ENCODE measurements at regions not wholly inside any gene's neighbourhood (a gene's known extent, or its start where the extent isn't known, plus 50 kb on each side); places are given as distances from the start of the nearest gene placed in this dataset.

GRCh38 chr3:76438971-76439370 lies 600.9 kb upstream of the ROBO2 start:
- no peak for ATAC-seq (ENCODE audit: insufficient number of reproducible peaks, low FRiP score, low read depth)
- no peak for TF ChIP-seq CTCF (IDR thresholded peaks at IDR 0.05)

GRCh38 chr3:76442374-76442915 lies 597.5 kb upstream of the ROBO2 start:
- H3K27ac ChIP-seq: no peak overlapping the region
- no peaks in the 10 kb centered on the region for H3K4me1 ChIP-seq (ENCODE audit: control insufficient read depth in 1 of 2, low read depth in 2 of 2)
- DNase-seq (ENCODE audit: low spot score) (no peak), ATAC-seq (ENCODE audit: insufficient number of reproducible peaks, low FRiP score, low read depth) (no peak)
- TF ChIP-seq CTCF (IDR thresholded peaks at IDR 0.05): no peak
- no peaks in the 10 kb centered on the region for H3K9me3 ChIP-seq
- H3K27me3 ChIP-seq (replicated peaks; ENCODE audit: insufficient read depth): no peaks in the 10 kb centered on the region
- no peaks in the 10 kb centered on the region for H3K36me3 ChIP-seq
- H3K4me3 ChIP-seq: no peak overlapping the region

More at GRCh38 chr3:76438971-76439370, 600.9 kb upstream of the ROBO2 start:
- no peaks in the 10 kb centered on the region for H3K9me3 ChIP-seq
- DNase-seq (ENCODE audit: low spot score): no peak
- no peak overlapping the region for H3K27ac ChIP-seq
- no peak overlapping the region for H3K4me3 ChIP-seq
- no peaks in the 10 kb centered on the region for H3K36me3 ChIP-seq
- no peaks in the 10 kb centered on the region for H3K27me3 ChIP-seq (replicated peaks; ENCODE audit: insufficient read depth)
- H3K4me1 ChIP-seq (ENCODE audit: control insufficient read depth in 1 of 2, low read depth in 2 of 2): no peaks in the 10 kb centered on the region

GRCh38 chr3:76456322-76456721 lies 583.6 kb upstream of the ROBO2 start:
- Histone ChIP-seq H3K27ac (no peak overlapping the region), H3K4me1 (ENCODE audit: control insufficient read depth in 1 of 2, low read depth in 2 of 2) (no peaks in the 10 kb centered on the region), H3K9me3 (no peaks in the 10 kb centered on the region), H3K4me3 (no peak overlapping the region), H3K27me3 (replicated peaks; ENCODE audit: insufficient read depth) (no peaks in the 10 kb centered on the region), H3K36me3 (no peaks in the 10 kb centered on the region)
- ATAC-seq (ENCODE audit: insufficient number of reproducible peaks, low FRiP score, low read depth): no peak
- DNase-seq (ENCODE audit: low spot score): no peak
- TF ChIP-seq CTCF (IDR thresholded peaks at IDR 0.05): no peak

- no peak for DNase-seq (ENCODE audit: low spot score)
- TF ChIP-seq CTCF (IDR thresholded peaks at IDR 0.05): no peak
- no peak for ATAC-seq (ENCODE audit: insufficient number of reproducible peaks, low FRiP score, low read depth)
- no peak overlapping the region for H3K27ac ChIP-seq
- no peaks in the 10 kb centered on the region for H3K36me3 ChIP-seq
- H3K9me3 ChIP-seq: no peaks in the 10 kb centered on the region
- H3K27me3 ChIP-seq (replicated peaks; ENCODE audit: insufficient read depth): no peaks in the 10 kb centered on the region
- no peaks in the 10 kb centered on the region for H3K4me1 ChIP-seq (ENCODE audit: control insufficient read depth in 1 of 2, low read depth in 2 of 2)
- no peak overlapping the region for H3K4me3 ChIP-seq
Measured at GRCh38 chr3:76463501-76463900, 576.4 kb upstream of the ROBO2 start.

- H3K9me3 ChIP-seq: no peaks in the 10 kb centered on the region
- no peak for ATAC-seq (ENCODE audit: insufficient number of reproducible peaks, low FRiP score, low read depth)
Measured at GRCh38 chr3:76470285-76470684, 569.6 kb upstream of the ROBO2 start.

More at GRCh38 chr3:76470285-76470684, 569.6 kb upstream of the ROBO2 start:
- DNase-seq (ENCODE audit: low spot score): no peak
- no peaks in the 10 kb centered on the region for H3K27me3 ChIP-seq (replicated peaks; ENCODE audit: insufficient read depth)
- TF ChIP-seq CTCF (IDR thresholded peaks at IDR 0.05): no peak
- H3K4me3 ChIP-seq: no peak overlapping the region
- no peaks in the 10 kb centered on the region for H3K36me3 ChIP-seq
- H3K4me1 ChIP-seq (ENCODE audit: control insufficient read depth in 1 of 2, low read depth in 2 of 2): no peaks in the 10 kb centered on the region
- H3K27ac ChIP-seq: no peak overlapping the region

Measured in thoracic aorta (tissue), 2 donors.